Kasumi-1 (cell line): ENCODE measurements at regions not wholly inside any gene's neighbourhood (a gene's known extent, or its start where the extent isn't known, plus 50 kb on each side); places are given as distances from the start of the nearest gene placed in this dataset.

ENCODE experiments used
- DNase-seq, 2 experiments: peaks; one replicate each; lab custom pipeline; 2025; lab: John Stamatoyannopoulos, UW

DNA sequence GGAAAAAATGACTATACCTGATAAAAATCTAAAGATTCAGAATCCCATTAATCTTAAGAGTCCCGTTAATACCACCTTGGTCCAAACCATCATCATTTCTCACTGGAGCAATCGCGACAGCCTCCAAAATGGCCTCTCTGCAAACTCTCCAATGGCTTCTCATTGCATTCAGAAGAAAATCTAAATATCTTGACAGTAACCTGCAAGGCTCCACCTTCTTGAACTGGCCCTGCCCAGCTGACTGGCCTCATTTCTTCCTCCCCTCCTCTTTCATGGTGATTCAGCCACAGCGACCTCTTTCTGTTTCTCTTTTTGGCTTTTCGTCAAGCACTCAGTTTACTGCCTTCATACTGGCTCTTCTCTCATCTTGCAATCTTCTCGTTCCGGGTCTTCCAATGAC lies 56.2 kb upstream of the GPRIN3 start:
- no peak for DNase-seq

DNA sequence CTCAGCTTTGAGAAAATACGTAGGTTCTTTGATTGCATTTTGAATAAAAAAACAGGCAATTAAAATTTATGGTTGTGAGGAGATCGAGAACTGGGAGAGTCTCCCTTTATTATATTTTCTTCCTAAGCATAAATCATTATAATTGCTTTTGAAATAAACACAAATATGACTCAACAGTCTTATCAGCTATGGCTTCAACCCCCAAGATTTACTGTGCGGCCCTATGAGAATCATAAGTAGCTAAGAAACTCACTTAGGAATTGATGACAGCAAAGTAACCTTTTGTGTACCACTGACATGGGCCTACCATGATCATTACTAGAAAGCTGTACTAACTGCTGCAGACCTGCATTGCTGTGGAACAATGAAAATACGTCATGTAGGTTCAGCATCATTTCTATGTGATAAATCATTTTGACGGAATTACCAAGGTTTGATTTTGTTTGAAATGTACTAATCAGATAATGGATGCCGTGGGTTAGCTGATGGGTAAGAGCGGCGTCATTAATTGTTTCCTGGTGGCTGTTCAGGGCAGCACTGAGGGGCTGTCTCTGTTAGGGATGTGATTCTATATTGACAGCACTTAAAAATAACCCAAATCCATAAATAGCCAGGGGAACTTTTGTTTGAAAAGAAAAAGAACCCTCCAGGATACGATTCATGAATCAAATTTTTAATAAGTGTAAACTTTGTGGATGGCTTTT lies 51.5 kb upstream of the GPRIN3 start:
- DNase-seq, result no peak

DNA sequence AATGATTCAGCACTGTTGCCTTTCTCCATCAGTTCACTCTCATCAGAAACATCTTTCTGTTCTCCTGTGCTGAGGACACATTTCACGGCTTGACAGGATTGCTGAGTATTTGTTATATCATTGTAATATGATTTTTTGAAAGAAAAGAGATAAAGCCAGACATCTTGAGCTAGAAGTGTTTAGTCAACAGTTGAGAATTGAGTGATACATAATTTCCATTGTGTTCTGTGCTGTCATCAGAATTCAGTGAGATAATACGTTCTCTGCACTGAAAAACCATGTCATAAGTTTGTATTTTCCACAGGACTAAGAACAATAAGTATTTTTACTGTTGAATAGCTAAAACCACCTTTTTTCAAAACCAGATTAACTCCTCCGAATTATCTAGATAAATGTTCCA lies 50.2 kb upstream of the GPRIN3 start:
- DNase-seq, result no peak
